Keratinocyte (primary cell): ENCODE measurements at regions not wholly inside any gene's neighbourhood (a gene's known extent, or its start where the extent isn't known, plus 50 kb on each side); places are given as distances from the start of the nearest gene placed in this dataset.
"Not testable (repeated sequence)": the region's sequence is repeated elsewhere in the genome, so short reads cannot be mapped to it uniquely, and the experiment has no call there.

Source experiments
- DNase-seq: peaks from one replicate; pipeline ENCODE4 v3.0.0-alpha.2; 2011; ENCODE audit warnings: low read depth, missing footprints, low spot score
- FAIRE-seq: peaks from 2 replicates; lab custom pipeline; 2011; peaks lifted over from hg19 to GRCh38; lab: Jason Lieb, UNC
- H2AFZ ChIP-seq: 2 replicates; pipeline ENCODE4 v1.6.0; 2012; ENCODE audit warnings: low read length, control low read depth, inconsistent platforms; ENCODE audit not compliant: control insufficient read depth
- H3K27ac ChIP-seq: 2 replicates; pipeline ENCODE4 v1.5.1; 2011; ENCODE audit warnings: low read length; ENCODE audit not compliant: control insufficient read depth, insufficient read depth
- H3K27me3 ChIP-seq: 3 replicates; pipeline ENCODE4 v1.6.0; 2011; ENCODE audit warnings: low read length; ENCODE audit not compliant: control insufficient read depth, insufficient read depth; ENCODE audit errors: extremely low read depth
- H3K36me3 ChIP-seq, 2 experiments: 2 replicates in 1 of 2; 3 replicates in 1 of 2; pipeline ENCODE4 v1.5.1; 2011; ENCODE audit warnings: low read length in 2 of 2, mild to moderate bottlenecking in 1 of 2; ENCODE audit not compliant: control insufficient read depth in 2 of 2, insufficient read depth in 2 of 2; ENCODE audit errors: extremely low read depth in 1 of 2
- H3K4me1 ChIP-seq: 3 replicates; pipeline ENCODE4 v1.5.1; 2011; ENCODE audit warnings: low read length; ENCODE audit not compliant: control insufficient read depth, insufficient read depth; ENCODE audit errors: extremely low read depth
- H3K4me2 ChIP-seq: 3 replicates; pipeline ENCODE4 v1.6.0; 2011; ENCODE audit warnings: low read depth, low read length; ENCODE audit not compliant: control insufficient read depth, insufficient read depth; ENCODE audit errors: extremely low read depth
- H3K4me3 ChIP-seq, 3 experiments: fragments of 200-600 bp in 1 of 3; sonication (generic) in 1 of 3; 2 replicates in 2 of 3; 3 replicates in 1 of 3; pipeline ENCODE4 v1.5.1; 2011 to 2016; ENCODE audit warnings: low read length in 3 of 3, mild to moderate bottlenecking in 3 of 3, control low read depth in 2 of 3, inconsistent platforms in 1 of 3, low read depth in 1 of 3, mixed read lengths in 1 of 3, mixed run types in 1 of 3, moderate library complexity in 1 of 3; ENCODE audit not compliant: control insufficient read depth in 2 of 3, insufficient read depth in 2 of 3; ENCODE audit errors: extremely low read depth in 1 of 3
- H3K79me2 ChIP-seq: 2 replicates; pipeline ENCODE4 v1.6.0; 2012; ENCODE audit warnings: low read length; ENCODE audit not compliant: control insufficient read depth, insufficient read depth
- H3K9ac ChIP-seq: 3 replicates; pipeline ENCODE4 v1.6.0; 2011; ENCODE audit warnings: low read length; ENCODE audit not compliant: control insufficient read depth, insufficient read depth; ENCODE audit errors: extremely low read depth
- H3K9me1 ChIP-seq: 3 replicates; pipeline ENCODE4 v1.6.0; 2011; ENCODE audit warnings: low read length; ENCODE audit not compliant: control insufficient read depth, insufficient read depth; ENCODE audit errors: extremely low read depth
- H3K9me3 ChIP-seq: 2 replicates; pipeline ENCODE4 v1.5.1; 2012; ENCODE audit warnings: low read depth, low read length; ENCODE audit not compliant: control insufficient read depth
- H4K20me1 ChIP-seq: 3 replicates; pipeline ENCODE4 v1.6.0; 2011; ENCODE audit warnings: low read length; ENCODE audit not compliant: control insufficient read depth, insufficient read depth; ENCODE audit errors: extremely low read depth
- CTCF ChIP-seq, 3 experiments: IDR thresholded peaks in 1 of 3; conservative IDR thresholded peaks in 1 of 3; optimal IDR thresholded peaks in 1 of 3; 2 replicates in 2 of 3; 3 replicates in 1 of 3; pipeline versions ENCODE3 to v1.5.1; 2011; ENCODE audit warnings: low read length in 3 of 3, mild to moderate bottlenecking in 3 of 3, moderate library complexity in 2 of 3, control low read depth in 1 of 3, inconsistent platforms in 1 of 3; ENCODE audit not compliant: insufficient read depth in 2 of 3; ENCODE audit errors: extremely low read depth in 1 of 3
- EZH2 ChIP-seq: IDR thresholded peaks from one replicate; pipeline ENCODE4 v1.6.1; 2012; ENCODE audit warnings: inconsistent platforms, mild to moderate bottlenecking, low read length, moderate library complexity
- dilution Hi-C: fragments of 300-500 bp; cut with MboI; formaldehyde crosslinking; loops from one replicate; pipeline ENCODE4 v1.7.0; 2020; ENCODE audit warnings: low sequenced_read_pairs; ENCODE audit not compliant: extremely low pct_ligation_motif_present

GRCh38 chr4:56132835-56133234 lies 184.1 kb downstream of the CEP135 start:
- Histone ChIP-seq H3K79me2 (no peaks in the 10 kb centered on the region), H3K36me3 (no peaks in the 10 kb centered on the region), H2AFZ (no peak overlapping the region), H3K4me1 (no peaks in the 10 kb centered on the region), H3K27ac (no peak overlapping the region), H3K27me3 (no peaks in the 10 kb centered on the region), H3K9me1 (no peaks in the 10 kb centered on the region), H3K4me2 (no peak overlapping the region), H3K9ac (no peak overlapping the region), H3K4me3 (no peak overlapping the region), H3K9me3 (no peaks in the 10 kb centered on the region), H4K20me1 (no peaks in the 10 kb centered on the region)
- DNase-seq = no peak
- TF ChIP-seq CTCF (optimal IDR thresholded peaks at IDR 0.05 in 1 of 3, IDR thresholded peaks at IDR 0.05 in 1 of 3, conservative IDR thresholded peaks at IDR 0.05 in 1 of 3; ENCODE audit: extremely low read depth in 1 of 3, insufficient read depth in 2 of 3, low read length in 3 of 3) (no peak), EZH2 (no peak)
- no peak for FAIRE-seq
- dilution Hi-C loops = no loop called here

- H3K4me1 ChIP-seq, FAIRE-seq, H3K9ac ChIP-seq, H3K4me3 ChIP-seq, H3K36me3 ChIP-seq, H3K9me3 ChIP-seq, H4K20me1 ChIP-seq, H3K9me1 ChIP-seq, DNase-seq, H2AFZ ChIP-seq, H3K4me2 ChIP-seq, H3K79me2 ChIP-seq, H3K27me3 ChIP-seq, H3K27ac ChIP-seq, dilution Hi-C loops: not testable (repeated sequence)
These were observed 183.4 kb downstream of the CEP135 start for GRCh38 chr4:56132188-56132587.

- no peak for TF ChIP-seq EZH2
- no peaks in the 10 kb centered on the region for H3K27me3 ChIP-seq
- H3K9me1 ChIP-seq = no peaks in the 10 kb centered on the region
- no peak overlapping the region for H3K9ac ChIP-seq
- dilution Hi-C loops = no loop called here
- H3K4me2 ChIP-seq = no peak overlapping the region
- H4K20me1 ChIP-seq = no peaks in the 10 kb centered on the region
- H3K4me1 ChIP-seq = no peaks in the 10 kb centered on the region
- FAIRE-seq (no peak), DNase-seq (no peak)
- no peaks in the 10 kb centered on the region for H3K79me2 ChIP-seq
- H3K4me3 ChIP-seq = no peak overlapping the region
- no peaks in the 10 kb centered on the region for H3K36me3 ChIP-seq
- no peaks in the 10 kb centered on the region for H3K9me3 ChIP-seq
- no peak overlapping the region for H2AFZ ChIP-seq
- no peak overlapping the region for H3K27ac ChIP-seq
These were observed 181.9 kb downstream of the CEP135 start for GRCh38 chr4:56130606-56131155.
